H1 (cell line): ENCODE measurements at regions not wholly inside any gene's neighbourhood (a gene's known extent, or its start where the extent isn't known, plus 50 kb on each side); places are given as distances from the start of the nearest gene placed in this dataset.

Source experiments
- BACH1 ChIP-seq: IDR thresholded peaks from 2 replicates; pipeline ENCODE4 v1.6.1; 2012; ENCODE audit warnings: low read length, improper control_type of control experiment
- CHD7 ChIP-seq: fragments of 300-600 bp; sonication (generic); IDR thresholded peaks from 2 replicates; pipeline ENCODE4 v1.7.1; 2012; ENCODE audit warnings: low read length, moderate library complexity, mild to moderate bottlenecking, inconsistent platforms; ENCODE audit not compliant: insufficient replicate concordance
- EGR1 ChIP-seq: IDR thresholded peaks from 2 replicates; pipeline ENCODE4 v1.6.1; 2011; ENCODE audit warnings: low read depth, low read length, borderline replicate concordance
- KDM5A ChIP-seq: fragments of 200-600 bp; IDR thresholded peaks from 2 replicates; pipeline ENCODE4 v1.7.1; 2012; ENCODE audit warnings: mild to moderate bottlenecking, low read length, inconsistent platforms, mixed read lengths
- NANOG ChIP-seq: IDR thresholded peaks from 2 replicates; pipeline ENCODE4 v1.6.1; 2011; ENCODE audit warnings: low read length, low read depth, mild to moderate bottlenecking, inconsistent platforms; ENCODE audit not compliant: insufficient read depth, poor library complexity, severe bottlenecking
- RAD21 ChIP-seq, 2 experiments: IDR thresholded peaks in 1 of 2; conservative IDR thresholded peaks in 1 of 2; 2 replicates each; pipeline ENCODE4 v1.6.1; 2011; ENCODE audit warnings: low read depth in 2 of 2, low read length in 2 of 2, improper control_type of control experiment in 1 of 2, inconsistent platforms in 1 of 2, mild to moderate bottlenecking in 1 of 2, moderate library complexity in 1 of 2
- RBBP5 ChIP-seq: IDR thresholded peaks from 2 replicates; pipeline ENCODE4 v1.7.1; 2012; ENCODE audit warnings: low read depth, mild to moderate bottlenecking, inconsistent platforms, low read length, moderate library complexity, borderline replicate concordance
- RNF2 ChIP-seq: fragments of 200-900, 300-1000 bp; sonication (generic); IDR thresholded peaks from 2 replicates; pipeline ENCODE4 v1.7.1; 2016; ENCODE audit warnings: borderline replicate concordance, low read depth, mild to moderate bottlenecking, antibody characterized with exemption, low read length; ENCODE audit not compliant: poor library complexity, severe bottlenecking; ENCODE audit errors: missing control alignments
- SAP30 ChIP-seq: fragments of 300-600 bp; sonication (generic); IDR thresholded peaks from 2 replicates; pipeline ENCODE4 v1.7.1; 2012; ENCODE audit warnings: low read length, moderate library complexity, mild to moderate bottlenecking, inconsistent platforms; ENCODE audit not compliant: insufficient read depth, insufficient replicate concordance
- TAF1 ChIP-seq: IDR thresholded peaks from 2 replicates; pipeline ENCODE4 v1.6.1; 2011; ENCODE audit warnings: mild to moderate bottlenecking, low read depth, low read length
- TAF7 ChIP-seq: optimal IDR thresholded peaks from 2 replicates; pipeline ENCODE3; 2011; ENCODE audit warnings: low read depth, mild to moderate bottlenecking, inconsistent platforms, low read length, moderate library complexity, borderline replicate concordance

DNA sequence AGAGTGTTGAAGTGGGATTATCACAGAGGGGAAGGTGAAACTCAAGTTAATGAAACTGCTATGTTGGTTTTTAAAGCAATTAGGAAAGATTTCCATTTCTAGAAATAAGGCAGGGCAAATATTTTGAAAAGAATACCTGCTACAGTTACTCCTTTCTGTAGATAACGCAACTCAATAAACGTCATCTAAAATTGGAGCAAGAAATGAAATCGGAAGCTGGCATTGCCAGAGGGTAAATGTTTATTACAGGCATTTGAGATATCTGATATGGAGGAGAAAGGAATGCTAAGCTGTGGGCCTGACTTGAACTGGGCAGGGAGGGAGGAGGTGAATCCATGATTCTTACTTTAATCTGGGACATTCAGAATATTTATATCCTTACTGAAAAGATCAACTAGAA is 217.0 kb upstream of the ADARB2 start (continued):
- TF ChIP-seq CHD7 (no peak), TAF1 (no peak), RBBP5 (no peak), BACH1 (no peak), TAF7 (no peak), EGR1 (no peak), NANOG (no peak), KDM5A (no peak), RAD21 (IDR thresholded peaks at IDR 0.05 in 1 of 2, conservative IDR thresholded peaks at IDR 0.05 in 1 of 2; ENCODE audit: low read depth in 2 of 2, low read length in 2 of 2) (no peak), RNF2 (no peak), SAP30 (no peak)
